ENCODE measurements at regions not wholly inside any gene's neighbourhood (a gene's known extent, or its start where the extent isn't known, plus 50 kb on each side); places are given as distances from the start of the nearest gene placed in this dataset.

DNA sequence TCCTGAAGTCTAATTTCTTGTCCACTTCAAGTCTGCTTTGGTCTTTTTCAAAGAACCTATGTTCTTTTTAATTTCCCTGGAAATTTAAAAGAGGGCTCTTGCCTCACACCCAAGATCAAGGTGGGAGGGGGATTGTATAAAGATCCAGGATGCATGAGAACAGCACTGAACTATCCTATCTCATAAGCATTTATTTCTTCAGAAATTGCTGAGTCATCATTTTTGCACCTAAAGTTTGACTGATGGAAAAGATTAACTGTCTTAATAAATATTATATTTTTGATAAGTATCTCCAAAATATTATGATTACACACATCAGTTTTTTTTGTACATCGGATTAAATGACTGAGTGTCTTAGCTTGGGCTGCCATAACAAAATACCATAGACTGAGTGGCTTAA, 90.5 kb downstream of the RPS24 start:
- RAD21 ChIA-PET (ENCODE audit: low non-redundant PET in 1 of 2, low total read pairs in 2 of 2, uncharacterized antibody in 2 of 2, unreplicated experiment in 2 of 2): no interaction called here
- no peak overlapping the region for H3K4me2 ChIP-seq (ENCODE audit: low read length)
- no peaks in the 10 kb centered on the region for H3K79me2 ChIP-seq (ENCODE audit: insufficient read depth, low read length)
- H3K36me3 ChIP-seq (ENCODE audit: control insufficient read depth in 1 of 2, insufficient read depth in 2 of 2, low read length in 2 of 2): no peaks in the 10 kb centered on the region
- H4K20me1 ChIP-seq (ENCODE audit: insufficient read depth): no peaks in the 10 kb centered on the region
- peaks cover 0 to 9% of the 10 kb centered on the region in 2 experiments; a peak in 2 of 4 replicates for H3K9me3 ChIP-seq (ENCODE audit: control insufficient read depth in 1 of 2, insufficient read depth in 1 of 2, low read depth in 1 of 2, low read length in 2 of 2)
- no peak overlapping the region for H3K9ac ChIP-seq (ENCODE audit: low read length)
- POLR2A ChIA-PET: no interaction called here
- intact Hi-C loops (cut with micrococcal nuclease): no loop called here
- no peak for TF ChIP-seq CBX3 (IDR thresholded peaks at IDR 0.05; ENCODE audit: low read depth)
- TF ChIP-seq, protein P1, sequence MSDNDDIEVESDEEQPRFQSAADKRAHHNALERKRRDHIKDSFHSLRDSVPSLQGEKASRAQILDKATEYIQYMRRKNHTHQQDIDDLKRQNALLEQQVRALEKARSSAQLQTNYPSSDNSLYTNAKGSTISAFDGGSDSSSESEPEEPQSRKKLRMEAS (IDR thresholded peaks at IDR 0.05): no peak
- no peak for TF ChIP-seq ELF1 (IDR thresholded peaks at IDR 0.05; ENCODE audit: borderline replicate concordance, low read depth)
- TF ChIP-seq SRF (IDR thresholded peaks at IDR 0.05; ENCODE audit: low read depth): no peak
- TF ChIP-seq, protein P2, sequence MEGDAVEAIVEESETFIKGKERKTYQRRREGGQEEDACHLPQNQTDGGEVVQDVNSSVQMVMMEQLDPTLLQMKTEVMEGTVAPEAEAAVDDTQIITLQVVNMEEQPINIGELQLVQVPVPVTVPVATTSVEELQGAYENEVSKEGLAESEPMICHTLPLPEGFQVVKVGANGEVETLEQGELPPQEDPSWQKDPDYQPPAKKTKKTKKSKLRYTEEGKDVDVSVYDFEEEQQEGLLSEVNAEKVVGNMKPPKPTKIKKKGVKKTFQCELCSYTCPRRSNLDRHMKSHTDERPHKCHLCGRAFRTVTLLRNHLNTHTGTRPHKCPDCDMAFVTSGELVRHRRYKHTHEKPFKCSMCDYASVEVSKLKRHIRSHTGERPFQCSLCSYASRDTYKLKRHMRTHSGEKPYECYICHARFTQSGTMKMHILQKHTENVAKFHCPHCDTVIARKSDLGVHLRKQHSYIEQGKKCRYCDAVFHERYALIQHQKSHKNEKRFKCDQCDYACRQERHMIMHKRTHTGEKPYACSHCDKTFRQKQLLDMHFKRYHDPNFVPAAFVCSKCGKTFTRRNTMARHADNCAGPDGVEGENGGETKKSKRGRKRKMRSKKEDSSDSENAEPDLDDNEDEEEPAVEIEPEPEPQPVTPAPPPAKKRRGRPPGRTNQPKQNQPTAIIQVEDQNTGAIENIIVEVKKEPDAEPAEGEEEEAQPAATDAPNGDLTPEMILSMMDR (IDR thresholded peaks at IDR 0.05 in 2 of 3, conservative IDR thresholded peaks at IDR 0.05 in 1 of 3; ENCODE audit: borderline replicate concordance in 1 of 3, insufficient read depth in 1 of 3, low read depth in 2 of 3, low read length in 2 of 3): no peak
- TF ChIP-seq JUND (IDR thresholded peaks at IDR 0.05): no peak
- TF ChIP-seq, protein P3, sequence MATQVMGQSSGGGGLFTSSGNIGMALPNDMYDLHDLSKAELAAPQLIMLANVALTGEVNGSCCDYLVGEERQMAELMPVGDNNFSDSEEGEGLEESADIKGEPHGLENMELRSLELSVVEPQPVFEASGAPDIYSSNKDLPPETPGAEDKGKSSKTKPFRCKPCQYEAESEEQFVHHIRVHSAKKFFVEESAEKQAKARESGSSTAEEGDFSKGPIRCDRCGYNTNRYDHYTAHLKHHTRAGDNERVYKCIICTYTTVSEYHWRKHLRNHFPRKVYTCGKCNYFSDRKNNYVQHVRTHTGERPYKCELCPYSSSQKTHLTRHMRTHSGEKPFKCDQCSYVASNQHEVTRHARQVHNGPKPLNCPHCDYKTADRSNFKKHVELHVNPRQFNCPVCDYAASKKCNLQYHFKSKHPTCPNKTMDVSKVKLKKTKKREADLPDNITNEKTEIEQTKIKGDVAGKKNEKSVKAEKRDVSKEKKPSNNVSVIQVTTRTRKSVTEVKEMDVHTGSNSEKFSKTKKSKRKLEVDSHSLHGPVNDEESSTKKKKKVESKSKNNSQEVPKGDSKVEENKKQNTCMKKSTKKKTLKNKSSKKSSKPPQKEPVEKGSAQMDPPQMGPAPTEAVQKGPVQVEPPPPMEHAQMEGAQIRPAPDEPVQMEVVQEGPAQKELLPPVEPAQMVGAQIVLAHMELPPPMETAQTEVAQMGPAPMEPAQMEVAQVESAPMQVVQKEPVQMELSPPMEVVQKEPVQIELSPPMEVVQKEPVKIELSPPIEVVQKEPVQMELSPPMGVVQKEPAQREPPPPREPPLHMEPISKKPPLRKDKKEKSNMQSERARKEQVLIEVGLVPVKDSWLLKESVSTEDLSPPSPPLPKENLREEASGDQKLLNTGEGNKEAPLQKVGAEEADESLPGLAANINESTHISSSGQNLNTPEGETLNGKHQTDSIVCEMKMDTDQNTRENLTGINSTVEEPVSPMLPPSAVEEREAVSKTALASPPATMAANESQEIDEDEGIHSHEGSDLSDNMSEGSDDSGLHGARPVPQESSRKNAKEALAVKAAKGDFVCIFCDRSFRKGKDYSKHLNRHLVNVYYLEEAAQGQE (IDR thresholded peaks at IDR 0.05; ENCODE audit: low read depth): no peak
- TF ChIP-seq POLR2A (IDR thresholded peaks at IDR 0.05; ENCODE audit: borderline replicate concordance, extremely low read depth, insufficient read depth, insufficient read length): no peak
- TF ChIP-seq TCF7L2 (IDR thresholded peaks at IDR 0.05; ENCODE audit: borderline replicate concordance, extremely low read depth, insufficient read depth, insufficient read length): no peak
- no TSS peak for BruUV-seq (replicated peaks)
- H3K27ac ChIP-seq (ENCODE audit: low read depth, low read length): no peak overlapping the region
- 0 out of 2 replicates have a peak, but pooled peaks cover 2% of the 10 kb centered on the region for H3K27me3 ChIP-seq (ENCODE audit: insufficient read depth, low read length)
- CTCF ChIA-PET: no interaction called here
- ATAC-seq (no peak), DNase-seq (ENCODE audit: low read depth, low spot score) (no peak)
- H3K9me2 ChIP-seq (ENCODE audit: insufficient read depth): no peaks in the 10 kb centered on the region
- no peak overlapping the region for H2AFZ ChIP-seq (ENCODE audit: low read depth, low read length, poor library complexity, severe bottlenecking)
- no peak overlapping the region for H3K4me3 ChIP-seq (replicated peaks in 1 of 2; ENCODE audit: low read depth in 1 of 2, low read length in 2 of 2)
- no peaks in the 10 kb centered on the region for H3K4me1 ChIP-seq (ENCODE audit: control insufficient read depth in 1 of 2, insufficient read depth in 2 of 2, low read length in 2 of 2)

Data from HCT116 (cell line).